Pancreas (tissue), 10 donors: ENCODE measurements at regions not wholly inside any gene's neighbourhood (a gene's known extent, or its start where the extent isn't known, plus 50 kb on each side); places are given as distances from the start of the nearest gene placed in this dataset.
"Not testable (repeated sequence)": the region's sequence is repeated elsewhere in the genome, so short reads cannot be mapped to it uniquely, and the experiment has no call there.

Experiments used
- ATAC-seq, 4 donors: fragments of 200-7000 bp; cut with Tn5 transposase; one replicate each; pipeline versions ENCODE4 v1.8.0 to v1.9.1; 2020; ENCODE audit warnings: mild to moderate bottlenecking in 4 of 4, moderate library complexity in 4 of 4
- DNase-seq, 6 donors: peaks; one replicate each; pipeline ENCODE4 v3.0.0-alpha.2; 2020
- FAIRE-seq: peaks from 2 replicates; lab custom pipeline; 2012; peaks lifted over from hg19 to GRCh38; lab: Jason Lieb, UNC
- H3K27ac ChIP-seq, 4 donors: fragments of 200-600 bp; sonication (generic); 1 replicate in 3 of 4; 2 replicates in 1 of 4; pipeline versions ENCODE4 v1.5.0 to v1.8.0; 2020
- H3K27me3 ChIP-seq, 4 donors: fragments of 200-600 bp; one replicate each; pipeline ENCODE4 v1.8.0; 2021
- H3K36me3 ChIP-seq, 3 donors: fragments of 200-600 bp; sonication (generic) in 1 of 3; one replicate each; pipeline versions ENCODE4 v1.5.0 to v1.8.0; 2020 to 2021
- H3K4me1 ChIP-seq, 3 donors: fragments of 200-600 bp; one replicate each; pipeline ENCODE4 v1.8.0; 2021
- H3K4me3 ChIP-seq, 4 donors: fragments of 200-600 bp; sonication (generic) in 2 of 4; one replicate each; pipeline versions ENCODE4 v1.5.0 to v1.8.0; 2020 to 2021
- H3K9me3 ChIP-seq, 4 donors: fragments of 200-600 bp; one replicate each; pipeline ENCODE4 v1.8.0; 2021
- CTCF ChIP-seq, 4 donors: fragments of 200-600 bp; sonication (generic) in 3 of 4; IDR thresholded peaks; one replicate each; pipeline versions ENCODE4 v1.5.0 to v1.8.0; 2021; ENCODE audit warnings: antibody characterized with exemption in 4 of 4
- WGBS, 2 donors: extraction: QIAGEN DNeasy Blood & Tissue Kit; methylation state at CpG; one replicate each; pipeline ENCODE4 v1.1.7; 2013; 5-methylcytosine and 5-hydroxymethylcytosine counted together
- intact Hi-C, 3 donors: fragments of 100-400 bp; cut with DNase I; formaldehyde crosslinking; loops; one replicate each; pipeline versions ENCODE4 v1.11.1 to v1.14.2; 2022
- donor health status: healthy with polysubstance abuse.
- donor health status: DM: no; HTN: no; CAD: no; lungs with moderate emphysema.
- donor health status: DM: no; HTN: no; CAD: no.
- donor health status: control.
- donor health status: control.
- donor health status: Bipolar disorder and iron deficiency.
- donor health status: DM: yes; HTN: yes; CAD: no.
- donor health status: DM: no; HTN: no; CAD: no.
- donor health status: DM: no; HTN: no; CAD: no.
- donor health status: DM: yes; HTN: yes; CAD: no.

GRCh38 chr10:46781001-46781400, 130.2 kb upstream of the PTPN20 start:
- intact Hi-C loops, DNase-seq, H3K36me3 ChIP-seq, H3K27me3 ChIP-seq, ATAC-seq, H3K27ac ChIP-seq, H3K9me3 ChIP-seq, H3K4me3 ChIP-seq, FAIRE-seq: not testable (repeated sequence)
- H3K4me1 ChIP-seq, result peaks cover 0 to 13% (median 4%) of the 10 kb centered on the region in 3 donors
- 94 to 99% methylated on average over 8 of the region's 8 CpGs for WGBS, 2 donors

GRCh38 chr10:46782001-46782874, 129.0 kb upstream of the PTPN20 start:
- peak overlapping the region in 2 of 4 donors; percentile 54 to 61 for H3K27ac ChIP-seq

GRCh38 chr10:46784665-46785064, 126.6 kb upstream of the PTPN20 start:
- H3K4me1 ChIP-seq, result peaks cover 0 to 16% (median 4%) of the 10 kb centered on the region in 3 donors
- H3K27ac ChIP-seq, result peak overlapping the region in 1 of 4 donors; percentile 57
- H3K4me3 ChIP-seq, H3K27me3 ChIP-seq, H3K9me3 ChIP-seq, FAIRE-seq, intact Hi-C loops, DNase-seq, H3K36me3 ChIP-seq: not testable (repeated sequence)
- ATAC-seq, result peak in 3 of 4 donors; percentile 7 to 24 (median 13)
- whole genome bisulfite sequencing, 2 donors, result 26 to 31% methylated on average over 2 of the region's 2 CpGs

More at GRCh38 chr10:46782001-46782874, 129.0 kb upstream of the PTPN20 start:
- H3K36me3 ChIP-seq, H3K9me3 ChIP-seq, H3K27me3 ChIP-seq, H3K4me3 ChIP-seq, DNase-seq, intact Hi-C loops, FAIRE-seq: not testable (repeated sequence)
- 49 to 51% methylated on average over 3 to 4 of the region's 4 CpGs for WGBS, 2 donors
- ATAC-seq, result peak in 2 of 4 donors; percentile 6 to 33
- peaks cover 0 to 13% (median 4%) of the 10 kb centered on the region in 3 donors for H3K4me1 ChIP-seq

GRCh38 chr10:46786125-46786517, 125.1 kb upstream of the PTPN20 start:
- Histone ChIP-seq H3K4me3 (peak overlapping the region in 2 of 4 donors; percentile 54 to 62), H3K4me1 (peaks cover 0 to 11% (median 0%) of the 10 kb centered on the region in 3 donors), H3K27ac (peak overlapping the region; percentile 62 to 88 (median 76))
- DNase-seq (peak in 3 of 6 donors; percentile 21 to 60 (median 22)), ATAC-seq (peak in 2 of 4 donors; percentile 1 to 4)
- 35 to 41% methylated on average over 13 to 15 of the region's 18 CpGs for WGBS, 2 donors
- H3K36me3 ChIP-seq, H3K9me3 ChIP-seq, intact Hi-C loops, FAIRE-seq, H3K27me3 ChIP-seq: not testable (repeated sequence)

DNA sequence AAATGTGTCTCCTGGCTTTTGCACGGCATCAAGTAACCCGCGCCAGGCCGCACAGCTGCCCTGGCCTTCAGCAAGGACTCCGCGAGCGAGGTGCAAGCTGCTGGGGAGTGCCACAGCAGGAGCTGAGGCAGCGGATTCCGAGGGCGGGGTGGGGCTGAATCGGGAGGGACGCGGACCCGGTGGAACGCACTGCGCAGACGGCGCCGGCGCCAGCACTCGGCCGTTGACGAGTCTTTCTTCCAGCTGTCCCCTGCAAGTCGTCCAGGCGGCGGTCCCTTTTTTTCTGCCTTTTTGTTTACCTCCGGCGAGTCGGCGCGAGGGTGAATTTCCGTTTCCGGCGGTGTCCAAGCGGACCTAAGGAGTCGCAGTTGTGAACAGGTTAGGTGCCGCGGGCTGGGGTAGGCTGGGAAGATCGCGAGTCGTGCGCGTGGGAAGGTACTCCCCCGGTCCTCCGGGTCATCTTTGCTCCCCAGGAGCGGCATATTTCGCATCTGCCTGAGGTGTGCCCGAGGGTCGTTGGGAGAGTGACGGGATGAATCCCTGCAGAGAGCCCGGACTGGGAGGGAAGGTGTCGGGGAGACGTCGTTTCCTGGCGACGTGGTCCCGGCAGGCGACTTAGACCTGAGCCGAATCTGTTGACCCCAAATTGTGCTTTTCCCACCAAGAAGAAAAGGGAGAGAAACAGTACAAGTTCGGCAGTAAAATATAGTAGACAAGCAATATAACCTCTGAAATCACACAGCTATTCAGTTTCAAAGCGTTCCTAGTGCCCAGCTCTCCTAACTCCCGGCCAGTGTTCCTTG, 124.5 kb upstream of the PTPN20 start:
- intact Hi-C loops, H3K27me3 ChIP-seq, H3K36me3 ChIP-seq, H3K9me3 ChIP-seq, H3K4me1 ChIP-seq, FAIRE-seq: not testable (repeated sequence)
- peak; percentile 88 to 93 (median 91) for ATAC-seq
- Histone ChIP-seq H3K4me3 (peak overlapping the region; percentile 33 to 62 (median 54)), H3K27ac (peak overlapping the region; percentile 62 to 88 (median 76))
- peak; percentile 80 to 91 (median 87) for DNase-seq
- WGBS, 2 donors, result 0 to 2% methylated on average over 35 to 47 of the region's 62 CpGs

DNA sequence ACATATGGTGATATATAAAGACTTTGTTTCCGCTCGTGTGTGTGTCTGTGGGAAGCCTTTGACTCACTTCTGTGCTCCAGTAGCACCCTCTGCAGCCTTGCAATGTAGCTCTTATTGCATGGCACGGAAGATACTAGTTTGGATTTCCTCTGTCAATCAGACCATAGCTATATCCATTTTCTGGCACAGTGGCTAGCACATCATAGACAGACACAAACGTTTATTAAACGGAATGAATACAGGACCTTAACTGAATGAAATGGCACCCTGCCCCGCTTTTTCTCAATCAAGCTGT, 124.0 kb upstream of the PTPN20 start:
- intact Hi-C loops, result no loop called here
- Histone ChIP-seq H3K4me1 (peaks cover 0 to 4% (median 0%) of the 10 kb centered on the region in 3 donors), H3K4me3 (peak overlapping the region; percentile 33 to 62 (median 54)), H3K27ac (peak overlapping the region; percentile 62 to 88 (median 76)), H3K36me3 (no peaks in the 10 kb centered on the region), H3K27me3 (no peaks in the 10 kb centered on the region), H3K9me3 (no peaks in the 10 kb centered on the region)
- no peak for FAIRE-seq
- ATAC-seq, result peak; percentile 33 to 72 (median 60)
- 3% methylated on average over 6 of the region's 6 CpGs for WGBS, 2 donors
- peak in 3 of 6 donors; percentile 13 to 36 (median 32) for DNase-seq
- no peak for TF ChIP-seq CTCF (IDR thresholded peaks at IDR 0.05)

GRCh38 chr10:46792657-46793357, 118.4 kb upstream of the PTPN20 start:
- H3K27me3 ChIP-seq, H3K36me3 ChIP-seq, H3K27ac ChIP-seq, H3K4me3 ChIP-seq, ATAC-seq, intact Hi-C loops, H3K9me3 ChIP-seq, DNase-seq, FAIRE-seq, H3K4me1 ChIP-seq: not testable (repeated sequence)
- WGBS, 2 donors, result 92 to 93% methylated on average over 3 of the region's 6 CpGs

DNA sequence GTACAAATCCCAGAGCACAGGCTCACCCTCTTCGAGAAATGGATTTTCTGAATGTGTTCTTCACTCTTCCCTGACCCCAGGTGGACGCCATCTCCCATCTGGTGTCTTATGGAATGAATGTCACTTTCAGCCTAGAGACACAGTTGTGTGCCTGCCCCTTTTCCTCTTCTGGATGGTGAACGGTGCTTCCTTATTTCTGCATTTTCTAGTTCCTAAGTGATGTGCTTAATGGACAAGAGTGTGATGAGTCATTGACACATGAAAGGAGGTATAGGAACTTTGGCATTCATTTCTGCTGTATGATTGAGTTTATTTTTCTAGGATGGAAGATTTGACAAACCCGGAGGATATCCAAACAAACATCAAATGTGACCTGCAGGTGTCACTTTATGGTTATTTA, 114.9 kb upstream of the PTPN20 start:
- DNase-seq, H3K27me3 ChIP-seq, H3K27ac ChIP-seq, ATAC-seq, H3K36me3 ChIP-seq, intact Hi-C loops, H3K4me3 ChIP-seq, H3K9me3 ChIP-seq, H3K4me1 ChIP-seq, FAIRE-seq: not testable (repeated sequence)
- 74 to 79% methylated on average over 4 of the region's 4 CpGs for WGBS, 2 donors

DNA sequence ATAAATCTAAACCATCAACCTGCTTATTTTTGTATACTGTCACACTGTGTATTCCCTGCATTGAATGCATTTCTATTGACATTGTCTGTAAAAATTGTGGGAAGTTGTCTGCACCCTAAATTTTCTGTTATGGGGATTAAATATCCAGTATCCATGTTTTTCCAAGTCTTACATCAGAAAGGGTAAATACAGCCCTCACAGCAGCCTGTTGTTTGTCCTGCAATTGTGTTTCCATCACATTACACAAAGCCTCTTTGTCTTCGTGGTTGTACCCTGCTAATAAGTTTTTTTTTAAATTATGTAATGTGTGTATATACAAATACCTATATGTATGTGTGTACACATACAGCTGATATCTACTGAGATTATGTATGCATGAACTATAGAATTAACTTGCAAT, 109.2 kb upstream of the PTPN20 start:
- H3K9me3 ChIP-seq, ATAC-seq, H3K27me3 ChIP-seq, FAIRE-seq, DNase-seq, intact Hi-C loops, H3K4me1 ChIP-seq, H3K4me3 ChIP-seq, H3K36me3 ChIP-seq, H3K27ac ChIP-seq: not testable (repeated sequence)
- WGBS, 2 donors, result 52 to 59% methylated on average over 1 of the region's 1 CpG

DNA sequence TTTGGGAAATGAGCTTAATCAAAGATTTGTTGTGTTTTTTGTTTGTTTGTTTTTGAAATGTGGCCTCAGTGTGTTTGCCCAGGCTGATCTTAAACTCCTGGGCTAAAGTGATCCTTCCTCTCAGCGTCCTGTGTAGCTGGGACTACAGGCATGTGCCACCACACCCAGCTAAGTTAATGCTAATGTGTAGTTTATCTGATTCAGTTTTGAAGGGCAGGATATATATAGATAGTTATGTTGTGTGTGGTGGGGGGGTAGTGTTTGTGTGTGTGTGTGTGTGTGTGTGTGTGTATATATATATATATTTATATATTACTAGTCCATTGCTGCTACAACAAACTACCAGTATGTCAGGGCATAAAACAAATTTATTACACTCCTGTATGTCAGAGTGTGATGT, 108.1 kb upstream of the PTPN20 start:
- H3K27ac ChIP-seq, H3K9me3 ChIP-seq, H3K36me3 ChIP-seq, DNase-seq, H3K4me3 ChIP-seq, FAIRE-seq, intact Hi-C loops, ATAC-seq, H3K27me3 ChIP-seq, H3K4me1 ChIP-seq: not testable (repeated sequence)
- WGBS, 2 donors, result 68 to 70% methylated on average over 1 of the region's 1 CpG
